GM21619 (cell line): ENCODE measurements at regions not wholly inside any gene's neighbourhood (a gene's known extent, or its start where the extent isn't known, plus 50 kb on each side); places are given as distances from the start of the nearest gene placed in this dataset.

Experiments used
- ATAC-seq: cut with Tn5 transposase; IDR thresholded peaks from one replicate; pipeline ENCODE4 v1.9.1; 2021; ENCODE audit not compliant: unreplicated experiment

DNA sequence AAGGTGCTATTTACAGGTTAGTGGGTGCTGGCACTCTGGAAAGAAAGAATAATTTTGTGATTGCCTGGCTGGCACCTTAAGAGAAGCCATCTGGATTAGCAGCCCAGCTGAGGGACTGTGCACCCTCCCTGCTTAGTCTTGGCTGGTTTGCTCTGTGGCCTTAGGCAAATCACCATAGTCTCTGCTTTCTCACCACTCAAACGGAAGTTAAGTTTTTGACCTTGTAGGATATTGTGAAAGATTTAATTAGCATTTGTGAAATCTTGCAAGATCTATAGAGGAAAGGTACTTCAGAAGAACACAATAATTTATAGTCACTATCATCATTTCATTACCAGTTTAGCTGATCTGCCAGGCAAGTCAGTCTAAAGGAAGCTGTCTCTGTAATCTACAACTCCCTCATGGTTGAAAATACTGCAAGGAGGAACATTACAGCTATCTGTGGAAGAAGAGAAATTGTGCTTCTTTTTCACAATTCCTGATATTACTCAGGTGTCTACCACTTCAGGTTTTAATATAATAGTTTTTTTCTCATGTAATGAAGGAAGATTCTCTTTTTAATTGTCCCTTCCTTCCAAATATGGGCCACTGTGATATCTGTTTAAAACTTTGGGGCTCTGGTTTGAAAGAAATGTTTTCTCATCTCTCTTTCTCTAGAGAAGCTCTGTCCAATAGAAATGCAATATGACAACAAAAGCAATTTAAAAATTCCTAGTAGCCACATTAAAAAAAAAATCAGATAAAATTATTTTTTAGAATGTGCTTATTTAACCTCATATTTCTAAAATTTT lies 219.6 kb downstream of the PTEN start:
- ATAC-seq = peak; percentile 75

DNA sequence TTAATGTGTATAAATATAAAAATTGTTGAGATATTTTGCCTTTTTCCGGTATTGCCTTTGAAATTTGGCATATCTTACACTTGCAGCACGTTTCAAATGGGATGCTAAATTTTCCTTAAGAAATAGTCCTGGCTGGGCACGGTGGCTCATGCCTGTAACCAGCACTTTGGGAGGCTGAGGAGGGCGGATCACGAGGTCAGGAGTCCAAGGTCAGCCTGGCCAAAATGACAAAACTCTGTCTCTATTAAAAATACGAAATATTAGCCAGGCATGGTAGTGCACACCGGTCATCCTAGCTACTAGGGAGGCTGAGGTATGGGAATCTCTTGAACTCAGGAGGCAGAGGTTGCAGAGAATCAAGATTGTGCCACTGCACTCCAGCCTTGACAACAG lies 220.2 kb downstream of the PTEN start:
- ATAC-seq = no peak

DNA sequence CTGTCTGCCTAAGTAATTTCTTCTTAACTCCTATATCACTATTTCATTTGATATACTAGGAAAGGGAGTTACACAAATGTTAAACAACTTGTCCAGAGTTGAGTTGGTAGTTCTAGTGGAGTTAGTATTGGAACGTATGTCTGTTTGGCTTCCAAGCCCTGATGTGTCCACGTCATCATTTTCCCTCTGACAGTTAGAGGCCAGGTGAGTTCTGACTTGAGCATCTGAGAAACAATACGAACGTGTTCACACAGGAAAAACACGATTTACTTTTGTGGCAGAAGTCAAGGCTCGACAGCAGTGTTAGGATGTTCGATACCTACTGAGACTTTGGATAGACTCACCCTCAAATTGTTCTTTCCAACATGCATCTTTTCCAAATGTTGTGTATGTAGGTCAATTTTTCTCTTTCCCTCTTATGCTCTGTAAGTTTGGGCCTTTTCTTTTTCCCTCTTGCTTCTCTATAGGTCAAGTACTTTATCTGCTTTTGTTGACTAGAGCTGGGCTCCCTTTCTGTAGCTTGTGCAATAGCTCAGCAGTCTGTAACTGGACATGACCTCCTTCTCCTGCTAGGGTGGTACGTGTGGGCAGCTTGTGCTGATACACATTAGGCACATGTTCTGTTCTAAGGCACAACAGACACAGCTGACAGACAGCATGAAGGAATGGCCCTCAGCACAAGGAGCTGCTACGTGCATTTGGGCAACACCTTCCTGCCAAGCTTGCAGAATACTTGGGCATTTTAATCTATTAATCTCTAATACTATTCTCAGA lies 222.9 kb downstream of the PTEN start:
- ATAC-seq = no peak

DNA sequence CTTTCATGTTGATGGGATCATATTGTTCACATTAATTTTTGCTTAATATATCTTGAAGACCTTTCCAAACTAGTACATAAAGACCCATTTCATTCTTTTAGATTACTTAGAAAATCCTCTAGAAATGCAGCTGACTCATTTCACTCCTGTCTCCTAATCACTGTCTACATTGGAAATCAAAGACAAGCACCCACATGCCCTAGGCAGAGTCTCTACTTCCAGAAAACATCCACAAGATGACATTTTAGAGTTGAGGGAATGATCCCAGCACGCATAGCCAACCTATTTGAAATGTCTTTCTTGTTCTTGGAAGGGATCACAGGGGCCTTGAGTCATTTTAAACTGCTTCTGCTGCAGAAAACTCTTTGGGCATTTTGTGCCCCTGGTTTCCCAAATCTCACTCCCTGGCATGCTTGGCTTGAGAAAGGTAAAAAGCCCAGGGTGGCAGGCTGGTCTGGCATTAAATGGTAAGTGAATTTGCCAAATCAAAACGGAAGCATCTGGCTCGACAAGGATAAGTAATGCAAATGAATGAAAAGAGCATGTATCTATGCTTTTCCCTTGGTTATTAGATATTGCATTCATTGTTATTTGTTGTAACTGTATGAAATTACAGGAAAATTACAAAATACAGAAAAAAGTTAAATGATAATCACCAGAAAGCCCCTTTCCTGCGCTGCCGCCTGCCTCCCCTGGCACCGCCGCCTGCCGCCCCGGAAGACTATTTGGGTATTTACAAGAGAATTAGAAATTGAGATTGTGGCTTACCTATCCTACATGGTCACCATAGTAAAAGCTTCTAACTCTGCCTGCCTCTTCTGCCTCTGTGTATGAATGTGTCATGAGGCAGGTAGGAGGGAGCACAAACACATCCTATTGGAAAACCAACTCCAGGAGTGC lies 225.3 kb downstream of the PTEN start:
- ATAC-seq = no peak

DNA sequence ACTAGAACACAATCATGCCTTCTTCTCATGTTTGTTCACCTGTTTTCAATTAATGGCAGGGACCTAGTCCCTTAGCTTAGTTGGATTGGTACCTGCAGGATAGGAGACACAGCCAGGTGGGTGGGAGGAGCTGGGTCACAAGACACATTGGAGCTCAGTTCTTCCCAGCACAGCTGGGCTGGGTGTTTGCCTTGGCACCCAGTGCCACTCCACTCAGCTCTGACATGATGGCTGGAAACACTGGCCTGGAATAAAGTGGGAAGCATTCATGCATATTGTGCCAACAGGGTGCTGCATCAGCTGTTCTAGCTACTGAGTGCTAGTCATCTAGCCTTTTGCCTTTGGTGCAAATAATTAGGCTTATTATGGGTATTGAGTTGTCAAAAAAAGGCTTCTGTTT lies 226.1 kb downstream of the PTEN start:
- ATAC-seq = no peak

DNA sequence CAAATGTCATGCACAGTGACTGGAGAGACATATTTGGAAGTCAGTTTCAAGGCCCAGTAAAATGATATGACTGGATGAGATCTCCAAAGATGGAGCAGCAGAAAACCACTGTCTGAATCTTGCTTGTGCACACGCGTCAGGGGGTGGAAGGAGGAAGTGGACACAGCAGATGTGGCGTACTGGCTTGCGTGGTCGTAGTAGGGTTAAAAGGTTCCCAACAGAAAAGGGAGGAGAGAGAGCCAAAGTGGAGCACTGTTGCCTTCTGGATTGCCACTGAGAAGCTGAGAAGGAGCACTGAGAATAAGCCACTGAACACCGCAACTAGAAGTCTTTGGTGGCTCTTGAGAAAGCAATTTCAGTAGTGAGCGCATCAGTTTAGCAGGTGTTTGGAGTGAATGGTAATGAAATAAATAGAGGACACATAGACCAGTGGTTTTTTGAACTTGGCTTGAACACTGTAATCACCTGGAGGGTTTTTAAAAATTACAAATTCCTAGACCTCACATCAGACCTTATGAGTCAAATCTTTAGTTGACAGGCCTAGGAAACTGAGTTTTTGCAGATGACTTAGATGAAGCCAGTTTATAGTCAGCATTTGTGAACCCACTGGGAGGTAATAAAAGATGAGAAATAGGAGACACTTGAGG lies 227.3 kb downstream of the PTEN start:
- peak; percentile 31 for ATAC-seq

DNA sequence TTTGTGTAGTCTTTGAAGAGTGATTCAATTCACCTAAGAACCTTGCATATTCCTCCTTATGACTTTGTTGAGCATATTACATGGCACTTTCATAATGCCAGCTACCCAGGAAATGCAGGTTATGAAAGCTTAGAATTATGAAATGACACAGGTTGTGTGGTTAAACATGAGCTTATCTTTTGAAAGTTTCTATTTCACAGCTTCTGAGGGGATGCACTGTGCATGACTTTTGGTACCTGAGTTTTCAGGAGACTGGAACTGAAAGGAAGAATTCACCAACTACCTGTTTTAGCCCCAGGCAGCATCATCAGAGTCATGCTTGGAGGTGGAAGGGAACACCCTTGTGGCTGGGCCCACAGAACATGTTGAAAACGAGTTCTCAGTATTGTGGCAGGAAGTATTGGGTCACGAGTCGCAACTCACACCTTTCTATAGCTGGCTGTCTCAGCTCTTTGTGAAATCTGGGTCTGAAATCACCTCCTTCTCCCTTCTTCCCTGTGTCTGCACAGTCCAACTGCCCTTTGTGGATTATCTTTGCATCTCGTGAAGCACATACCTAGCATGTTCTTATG lies 228.2 kb downstream of the PTEN start:
- peak; percentile 76 for ATAC-seq

DNA sequence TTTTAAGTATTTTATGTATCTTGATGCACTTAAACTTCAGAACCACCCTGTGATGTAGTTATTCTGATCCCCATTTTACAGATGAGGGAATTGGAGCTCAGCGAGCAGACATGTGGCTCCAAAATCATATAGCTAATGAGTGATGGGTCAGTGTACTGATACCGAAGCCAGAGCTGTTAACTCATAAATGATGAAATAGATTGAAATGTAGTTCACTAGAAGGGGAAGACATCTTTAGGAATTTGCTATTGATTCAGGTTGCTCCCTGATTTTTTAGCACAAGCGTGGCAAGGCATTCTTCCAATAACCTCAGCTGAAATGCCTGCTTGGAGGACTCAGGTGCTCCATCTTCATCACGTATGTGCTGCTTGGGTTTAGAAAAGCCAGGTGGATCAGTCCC lies 228.8 kb downstream of the PTEN start:
- no peak for ATAC-seq

DNA sequence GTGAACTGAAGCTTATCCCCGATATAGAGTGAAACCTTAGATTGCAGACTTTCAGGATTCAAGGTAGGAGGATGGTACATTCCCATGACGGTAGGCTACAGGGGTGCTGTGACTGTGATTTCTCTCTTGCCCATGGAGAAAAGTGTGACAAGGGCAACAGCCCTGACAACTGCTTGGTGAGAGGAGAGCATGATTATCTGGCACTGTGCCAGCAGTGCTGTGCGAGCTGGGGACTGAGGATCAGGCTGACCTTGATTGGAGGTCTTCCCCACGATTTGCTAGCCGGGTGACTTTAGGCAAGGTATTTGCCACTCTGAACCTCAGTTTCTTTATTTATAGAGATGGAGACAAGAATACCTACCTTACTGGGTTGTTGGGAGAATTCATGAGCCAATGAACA lies 229.5 kb downstream of the PTEN start:
- no peak for ATAC-seq

DNA sequence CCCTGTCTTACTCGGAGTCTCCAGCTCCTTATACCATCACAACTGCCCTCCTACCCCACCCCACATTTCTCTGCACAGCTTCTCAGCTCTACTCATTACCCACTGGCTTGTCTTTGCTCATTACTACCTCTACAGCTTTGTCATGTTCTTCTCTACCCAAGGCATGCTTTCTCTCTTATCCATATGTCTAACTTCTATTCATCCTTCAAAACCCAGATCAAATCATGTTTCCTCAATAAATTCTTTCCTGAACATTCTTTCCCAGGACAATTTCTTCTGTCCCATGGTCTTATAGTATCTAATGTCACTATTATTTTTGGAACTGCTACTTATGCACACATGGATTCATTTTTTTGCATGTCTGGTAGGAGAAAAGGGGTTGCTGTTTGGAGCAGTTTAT lies 231.4 kb downstream of the PTEN start:
- ATAC-seq = no peak

DNA sequence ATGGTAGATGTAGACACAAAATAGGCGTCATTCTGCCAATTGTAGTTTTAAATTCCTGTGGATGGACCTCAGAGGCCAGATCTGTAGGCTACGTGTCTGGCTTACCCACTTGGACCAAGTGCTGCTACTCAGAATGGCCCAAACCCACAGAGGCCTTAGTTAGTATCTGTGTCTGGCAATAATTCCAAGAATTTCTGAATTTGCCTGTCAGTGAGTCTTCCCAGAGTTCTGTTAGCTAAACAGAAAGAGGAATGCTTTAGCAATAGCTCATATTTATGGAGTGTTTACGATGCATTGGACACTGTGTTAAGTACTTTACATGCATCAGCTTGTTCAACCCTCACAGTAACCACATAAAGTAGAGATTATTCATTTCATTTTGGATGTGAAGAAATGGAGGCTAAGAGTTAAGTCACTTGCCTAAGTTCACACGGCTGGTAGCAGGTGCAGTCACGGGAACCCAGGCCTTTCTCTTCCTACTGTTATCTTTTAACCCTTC lies 231.8 kb downstream of the PTEN start:
- ATAC-seq = no peak

DNA sequence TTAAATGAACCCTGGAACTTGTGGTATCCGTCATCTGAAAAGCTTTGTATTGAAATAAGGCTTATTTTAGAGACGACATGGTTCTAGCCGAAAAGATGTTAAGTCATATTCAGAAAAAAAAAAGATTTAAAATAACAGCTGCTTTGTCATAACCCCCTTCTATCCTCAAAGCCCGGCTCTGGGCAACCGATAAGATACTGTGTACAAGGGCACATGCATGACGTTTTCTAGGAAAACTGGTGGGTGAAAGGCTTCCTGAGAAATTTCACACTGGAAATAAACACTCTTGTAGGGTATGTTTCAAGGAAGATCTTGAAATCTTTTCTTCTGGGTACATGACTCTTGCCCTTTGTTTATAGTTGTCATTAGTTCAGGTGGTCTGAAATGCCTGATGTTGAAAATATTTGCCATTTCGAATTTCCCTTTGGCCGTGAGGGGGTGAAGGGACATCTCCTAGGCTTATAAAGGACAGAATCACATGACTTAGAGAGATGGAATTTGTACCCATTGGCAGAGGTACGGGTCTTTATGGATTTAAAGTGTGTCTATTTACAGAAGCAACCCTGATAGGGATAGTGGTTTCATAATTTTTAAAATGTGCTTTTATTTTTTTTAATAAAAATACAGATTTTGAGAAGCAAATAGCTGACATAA lies 232.5 kb downstream of the PTEN start:
- ATAC-seq = no peak

DNA sequence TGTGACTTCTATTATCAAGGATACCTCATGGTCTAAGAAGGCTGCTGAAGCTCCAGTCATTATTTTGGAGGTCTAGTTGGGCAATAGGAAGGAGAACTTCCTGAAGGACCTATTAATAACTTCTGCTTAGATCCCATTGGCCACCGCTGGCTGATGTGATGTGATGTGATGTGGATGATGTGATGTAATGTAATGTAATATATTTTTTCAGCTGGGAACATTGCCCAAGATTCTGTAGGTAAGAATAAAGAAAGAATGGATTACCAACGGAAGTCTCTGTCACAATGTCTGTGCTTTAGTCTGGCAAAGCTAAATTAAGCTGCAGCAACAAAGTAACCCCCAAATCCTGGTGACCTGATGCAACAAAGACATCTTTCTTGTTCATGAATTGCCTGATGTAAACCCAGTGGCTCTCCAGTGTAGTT lies 233.7 kb downstream of the PTEN start:
- no peak for ATAC-seq

DNA sequence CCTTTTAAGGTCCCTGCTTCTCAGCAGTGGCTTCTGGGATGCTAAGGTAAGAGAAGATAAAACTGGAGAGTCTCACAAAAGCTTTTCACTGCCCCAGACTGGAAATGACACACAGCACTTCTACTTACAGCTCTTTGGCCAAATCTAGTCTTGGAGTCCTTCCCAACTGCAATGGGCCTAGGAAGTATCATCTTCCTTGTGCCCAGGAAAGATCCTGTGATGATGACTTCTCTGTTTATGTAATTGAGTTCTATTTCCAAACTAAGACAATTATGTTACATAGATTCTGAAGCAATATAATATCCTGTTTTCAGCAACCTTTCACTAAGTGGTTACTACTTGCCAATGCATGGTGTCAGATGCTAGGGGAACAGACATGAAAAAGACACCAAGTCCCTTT lies 234.1 kb downstream of the PTEN start:
- no peak for ATAC-seq

DNA sequence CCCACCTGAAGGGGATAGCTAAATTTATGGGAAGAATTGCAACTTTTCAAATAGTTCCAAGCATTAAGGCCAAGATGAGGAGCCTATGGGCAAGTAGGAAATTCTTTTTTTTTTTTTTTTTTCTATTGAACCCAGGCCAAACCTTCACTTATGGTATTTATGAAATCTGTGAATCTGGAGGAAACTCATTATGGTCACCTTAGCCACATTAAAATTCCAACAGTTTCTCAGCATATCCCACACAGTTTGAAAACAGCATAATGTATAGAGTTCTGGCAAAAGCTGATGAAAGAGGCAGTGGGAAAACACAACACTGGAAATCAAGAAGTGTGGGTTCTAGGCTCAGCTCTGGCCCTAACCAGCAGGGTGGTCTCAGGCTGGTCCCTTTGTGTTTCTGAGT lies 236.9 kb downstream of the PTEN start:
- ATAC-seq = no peak

DNA sequence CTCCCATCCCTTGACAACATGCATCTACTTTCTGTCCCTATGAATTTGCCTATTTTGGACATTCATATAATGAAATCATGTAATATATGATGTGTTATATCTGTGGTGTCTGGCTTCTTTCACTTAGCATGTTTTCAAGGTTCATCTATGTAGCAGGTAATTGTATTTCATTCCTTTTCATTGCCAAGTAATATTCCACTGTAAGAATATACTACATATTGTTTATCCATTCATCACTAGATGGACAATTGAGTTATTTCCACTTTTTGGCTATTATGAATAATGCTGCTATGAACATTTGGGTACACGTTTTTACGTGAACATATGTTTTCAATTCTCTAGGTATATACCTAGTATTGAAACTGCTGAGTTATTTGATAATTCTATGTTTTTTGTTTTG lies 238.2 kb downstream of the PTEN start:
- ATAC-seq = no peak

DNA sequence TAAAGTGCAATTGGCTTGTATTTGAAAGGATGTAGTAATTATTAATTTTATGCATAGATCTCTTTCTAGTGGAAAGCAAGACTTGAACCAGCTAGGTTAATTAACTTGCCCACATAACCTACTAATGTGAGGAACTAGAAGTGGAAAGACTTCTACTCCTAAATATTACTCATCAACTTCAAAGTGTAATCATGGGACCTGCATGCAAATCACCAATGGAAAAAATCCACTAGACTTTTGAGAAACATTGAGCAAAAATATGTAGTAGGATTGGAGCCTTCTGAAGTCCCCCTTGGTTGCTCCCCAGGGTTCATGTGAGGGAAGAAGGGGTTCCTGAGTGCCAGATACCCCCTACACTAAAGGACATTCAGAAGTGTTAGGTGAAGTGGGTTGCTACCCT lies 240.2 kb downstream of the PTEN start:
- ATAC-seq = no peak

DNA sequence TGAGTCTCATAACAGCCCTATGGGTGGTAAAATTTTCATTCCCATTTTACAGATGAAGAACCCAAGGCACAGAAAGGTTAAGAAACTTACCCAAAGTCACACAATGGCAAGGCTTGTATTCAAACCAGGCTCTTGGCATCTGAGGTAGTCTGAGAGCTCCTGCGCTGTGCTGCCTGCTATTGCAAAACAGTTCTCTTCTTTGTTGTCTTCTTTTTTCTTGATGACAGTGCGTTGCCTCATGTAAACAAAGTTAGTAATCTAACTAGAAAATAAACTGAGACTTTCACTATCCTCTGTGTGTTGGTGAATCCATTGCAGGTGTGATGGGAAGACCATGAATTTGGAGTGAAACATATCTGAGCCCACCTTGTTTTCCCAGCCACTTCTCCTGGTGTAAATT lies 240.8 kb downstream of the PTEN start:
- no peak for ATAC-seq

DNA sequence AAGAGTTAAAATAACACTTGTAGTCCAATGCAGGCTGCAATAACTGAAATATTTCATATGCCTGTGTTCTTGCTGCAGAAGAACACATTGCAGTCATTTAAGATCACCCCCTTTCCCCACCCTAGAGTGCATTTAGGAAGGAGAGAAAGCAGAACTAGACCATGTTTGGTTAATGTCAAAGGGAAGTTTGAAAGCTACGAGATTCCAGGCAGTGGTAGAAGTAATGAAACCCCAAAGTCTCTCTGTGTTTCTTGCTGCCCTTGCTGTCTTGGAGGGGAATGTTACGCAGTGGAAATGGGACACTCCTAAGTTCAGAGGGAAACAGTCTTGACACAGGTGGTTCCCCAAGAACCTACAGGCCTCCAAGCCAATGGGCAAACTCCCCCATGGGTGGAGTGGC lies 242.9 kb downstream of the PTEN start:
- no peak for ATAC-seq
